ENCODE measurements at regions not wholly inside any gene's neighbourhood (a gene's known extent, or its start where the extent isn't known, plus 50 kb on each side); places are given as distances from the start of the nearest gene placed in this dataset.

DNA sequence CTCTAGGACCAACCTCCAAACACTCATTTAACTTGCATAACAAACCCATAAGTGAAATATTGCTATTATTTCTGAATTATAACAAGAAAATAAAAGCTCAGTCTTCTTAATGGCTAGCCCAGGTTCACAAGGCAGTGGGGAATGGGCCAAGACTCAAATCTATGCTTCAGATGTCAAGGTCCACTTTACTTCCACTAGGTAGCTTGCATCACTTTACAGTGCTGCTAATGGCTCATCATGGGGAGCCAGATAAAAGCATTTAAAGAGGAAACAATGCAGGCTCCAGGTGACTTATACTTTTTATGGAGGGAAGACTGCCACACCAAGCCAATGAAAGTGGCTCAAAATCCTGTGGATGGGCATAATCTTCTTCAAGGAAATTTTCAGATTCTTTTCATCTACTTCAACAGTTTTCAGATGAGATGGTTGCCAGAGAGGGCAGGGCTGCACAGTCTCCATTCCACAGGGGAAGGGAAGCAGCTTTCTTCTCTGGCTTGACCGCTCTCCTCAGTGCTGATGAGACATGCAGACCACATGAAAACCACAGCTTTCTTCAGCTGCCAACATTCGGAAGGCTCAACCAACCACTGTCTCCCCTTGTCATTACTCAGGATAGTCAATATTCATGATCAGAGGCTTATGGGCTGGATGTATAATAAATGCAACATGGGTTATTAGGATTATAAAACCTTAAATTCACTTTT lies 361.9 kb upstream of the MEX3C start:
- TF ChIP-seq, protein P1, sequence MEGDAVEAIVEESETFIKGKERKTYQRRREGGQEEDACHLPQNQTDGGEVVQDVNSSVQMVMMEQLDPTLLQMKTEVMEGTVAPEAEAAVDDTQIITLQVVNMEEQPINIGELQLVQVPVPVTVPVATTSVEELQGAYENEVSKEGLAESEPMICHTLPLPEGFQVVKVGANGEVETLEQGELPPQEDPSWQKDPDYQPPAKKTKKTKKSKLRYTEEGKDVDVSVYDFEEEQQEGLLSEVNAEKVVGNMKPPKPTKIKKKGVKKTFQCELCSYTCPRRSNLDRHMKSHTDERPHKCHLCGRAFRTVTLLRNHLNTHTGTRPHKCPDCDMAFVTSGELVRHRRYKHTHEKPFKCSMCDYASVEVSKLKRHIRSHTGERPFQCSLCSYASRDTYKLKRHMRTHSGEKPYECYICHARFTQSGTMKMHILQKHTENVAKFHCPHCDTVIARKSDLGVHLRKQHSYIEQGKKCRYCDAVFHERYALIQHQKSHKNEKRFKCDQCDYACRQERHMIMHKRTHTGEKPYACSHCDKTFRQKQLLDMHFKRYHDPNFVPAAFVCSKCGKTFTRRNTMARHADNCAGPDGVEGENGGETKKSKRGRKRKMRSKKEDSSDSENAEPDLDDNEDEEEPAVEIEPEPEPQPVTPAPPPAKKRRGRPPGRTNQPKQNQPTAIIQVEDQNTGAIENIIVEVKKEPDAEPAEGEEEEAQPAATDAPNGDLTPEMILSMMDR (IDR thresholded peaks at IDR 0.05 in 2 of 3, conservative IDR thresholded peaks at IDR 0.05 in 1 of 3; ENCODE audit: borderline replicate concordance in 1 of 3, insufficient read depth in 1 of 3, low read depth in 2 of 3, low read length in 2 of 3) = no peak
- TF ChIP-seq RAD21 (IDR thresholded peaks at IDR 0.05; ENCODE audit: low read depth) (no peak), POLR2A (IDR thresholded peaks at IDR 0.05; ENCODE audit: borderline replicate concordance, extremely low read depth, insufficient read depth, insufficient read length) (no peak), ELF1 (IDR thresholded peaks at IDR 0.05; ENCODE audit: borderline replicate concordance, low read depth) (no peak), TCF7L2 (IDR thresholded peaks at IDR 0.05; ENCODE audit: borderline replicate concordance, extremely low read depth, insufficient read depth, insufficient read length) (no peak), SP1 (IDR thresholded peaks at IDR 0.05; ENCODE audit: low read depth) (no peak)

Data from HCT116 (cell line).